OCI-LY1 (cell line): ENCODE measurements at regions not wholly inside any gene's neighbourhood (a gene's known extent, or its start where the extent isn't known, plus 50 kb on each side); places are given as distances from the start of the nearest gene placed in this dataset.
A peak's percentile ranks its signal among the peaks of the same experiment; 100 is the strongest.

Experiments
- H2AFZ ChIP-seq: fragments of 200-600 bp; sonication (generic), shearing (Covaris generic); 2 replicates; pipeline ENCODE4 v1.6.0; 2014; ENCODE audit warnings: antibody characterized with exemption, mild to moderate bottlenecking, low read length
- H3F3A ChIP-seq: fragments of 200-600 bp; sonication (generic), shearing (Covaris generic); 2 replicates; pipeline ENCODE4 v1.6.0; 2014; ENCODE audit warnings: mild to moderate bottlenecking, antibody characterized with exemption, low read length, moderate library complexity; ENCODE audit not compliant: insufficient read depth
- H3K27ac ChIP-seq: fragments of 200-600 bp; sonication (generic); 2 replicates; pipeline ENCODE4 v1.5.1; 2014; ENCODE audit warnings: low read length, mixed run types, mild to moderate bottlenecking, low read depth; ENCODE audit not compliant: poor library complexity, severe bottlenecking
- H3K27me3 ChIP-seq: fragments of 200-600 bp; sonication (generic); 2 replicates; pipeline ENCODE4 v1.6.0; 2014; ENCODE audit warnings: antibody characterized with exemption, mild to moderate bottlenecking, low read length, moderate library complexity; ENCODE audit not compliant: insufficient read depth
- H3K36me3 ChIP-seq: fragments of 200-600 bp; sonication (generic); 2 replicates; pipeline ENCODE4 v1.6.1; 2014; ENCODE audit warnings: mild to moderate bottlenecking, antibody characterized with exemption, low read length, moderate library complexity, mixed read lengths; ENCODE audit not compliant: insufficient read depth
- H3K4me1 ChIP-seq: fragments of 200-600 bp; sonication (generic); 2 replicates; pipeline ENCODE4 v1.5.1; 2014; ENCODE audit warnings: mild to moderate bottlenecking, low read length, moderate library complexity; ENCODE audit not compliant: insufficient read depth, severe bottlenecking
- H3K4me2 ChIP-seq: fragments of 200-600 bp; sonication (generic), shearing (Covaris generic); 2 replicates; pipeline ENCODE4 v1.6.1; 2014; ENCODE audit warnings: low read length
- H3K4me3 ChIP-seq: fragments of 200-600 bp; sonication (generic); 2 replicates; pipeline ENCODE4 v1.5.1; 2014; ENCODE audit warnings: low read length, low read depth, mild to moderate bottlenecking, mixed read lengths; ENCODE audit not compliant: poor library complexity, severe bottlenecking
- H3K79me2 ChIP-seq: fragments of 200-600 bp; shearing (Covaris generic); 2 replicates; pipeline ENCODE4 v1.6.1; 2016; ENCODE audit warnings: mixed run types, low read length, mixed read lengths; ENCODE audit not compliant: insufficient read depth
- H3K9ac ChIP-seq: fragments of 200-600 bp; sonication (generic), shearing (Covaris generic); 2 replicates; pipeline ENCODE4 v1.6.1; 2014; ENCODE audit warnings: mild to moderate bottlenecking, low read length, mixed read lengths
- H3K9me2 ChIP-seq: fragments of 200-600 bp; sonication (generic), shearing (Covaris generic); 2 replicates; pipeline ENCODE4 v1.6.1; 2014; ENCODE audit warnings: low read depth, mild to moderate bottlenecking, low read length, mixed read lengths
- H3K9me3 ChIP-seq: fragments of 200-600 bp; shearing (Covaris generic); 2 replicates; pipeline ENCODE4 v1.6.1; 2014; ENCODE audit warnings: low read length, mixed read lengths
- H4K20me1 ChIP-seq: fragments of 200-600 bp; sonication (generic), shearing (Covaris generic); 2 replicates; pipeline ENCODE4 v1.6.0; 2016; ENCODE audit warnings: mild to moderate bottlenecking, low read length; ENCODE audit not compliant: insufficient read depth
- CTCF ChIP-seq: fragments of 200-600 bp; sonication (generic), shearing (Covaris generic); IDR thresholded peaks from 2 replicates; pipeline ENCODE4 v1.5.1; 2017; ENCODE audit warnings: mild to moderate bottlenecking, antibody characterized with exemption, low read length, moderate library complexity, mixed read lengths
- EZH2 ChIP-seq: fragments of 200-600 bp; sonication (generic), shearing (Covaris generic); IDR thresholded peaks from 2 replicates; pipeline ENCODE4 v1.8.0; 2017; ENCODE audit warnings: borderline replicate concordance, mixed run types, mild to moderate bottlenecking, antibody characterized with exemption, low read length, moderate library complexity, mixed read lengths

DNA sequence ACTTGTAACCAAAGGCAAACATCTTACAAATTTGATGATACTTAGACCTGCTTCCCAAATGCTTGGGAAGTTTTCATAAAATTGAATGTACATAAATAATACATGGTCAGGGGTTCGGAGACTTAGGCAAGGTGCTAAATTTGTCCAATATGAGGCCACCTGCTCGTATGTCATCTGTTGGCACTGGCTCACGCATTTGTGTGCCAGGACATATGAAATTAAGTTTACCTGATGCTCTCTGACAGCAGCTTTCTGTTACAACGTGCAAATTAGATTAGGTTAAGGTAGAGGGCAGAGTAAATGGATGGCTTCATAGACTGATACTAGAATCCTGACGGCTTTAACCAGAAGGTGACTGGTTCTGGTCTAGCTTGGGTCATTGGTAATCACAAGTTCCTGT lies 970.3 kb upstream of the RBFOX1 start:
- H4K20me1 ChIP-seq = no peaks in the 10 kb centered on the region
- H3K9me2 ChIP-seq = no peaks in the 10 kb centered on the region
- H3K4me2 ChIP-seq = no peak overlapping the region
- H3K27ac ChIP-seq = no peak overlapping the region
- no peak overlapping the region for H3K9ac ChIP-seq
- H3F3A ChIP-seq = no peaks in the 10 kb centered on the region
- H3K79me2 ChIP-seq = no peaks in the 10 kb centered on the region
- H3K9me3 ChIP-seq = no peaks in the 10 kb centered on the region
- TF ChIP-seq EZH2 (no peak), CTCF (no peak)
- no peaks in the 10 kb centered on the region for H3K36me3 ChIP-seq
- H3K4me1 ChIP-seq = no peaks in the 10 kb centered on the region
- no peaks in the 10 kb centered on the region; the same call in 1 of the 2 replicates for H3K27me3 ChIP-seq
- H3K4me3 ChIP-seq = no peak overlapping the region
- no peak overlapping the region for H2AFZ ChIP-seq

DNA sequence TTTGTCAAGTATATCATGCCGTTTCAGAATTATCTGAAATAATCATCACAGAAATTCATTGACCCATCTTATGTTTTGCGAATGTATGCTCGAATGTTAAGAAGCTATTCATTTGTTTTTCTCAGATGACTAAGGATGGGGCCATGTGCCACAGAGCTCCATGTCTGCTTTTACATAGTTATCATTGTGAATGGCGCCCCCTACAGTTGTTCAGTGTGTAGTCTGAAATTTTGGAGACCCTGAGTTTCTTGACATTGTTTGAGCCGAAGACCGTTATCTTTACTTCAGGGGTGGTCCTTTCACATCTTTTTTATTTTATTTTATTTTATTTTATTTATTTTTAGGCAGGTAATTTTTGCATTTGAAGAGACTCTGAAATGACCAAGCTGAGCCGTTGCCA lies 972.0 kb upstream of the RBFOX1 start:
- Histone ChIP-seq H3K9me3 (no peaks in the 10 kb centered on the region), H2AFZ (no peak overlapping the region)

GRCh38 chr16:6356911-6357310 lies 975.7 kb upstream of the RBFOX1 start:
- H3K4me1 ChIP-seq = no peaks in the 10 kb centered on the region
- no peak overlapping the region for H3K27ac ChIP-seq
- H3K9me2 ChIP-seq = no peaks in the 10 kb centered on the region
- no peaks in the 10 kb centered on the region for H3K36me3 ChIP-seq
- no peak overlapping the region for H3K9ac ChIP-seq
- no peaks in the 10 kb centered on the region for H3K79me2 ChIP-seq
- no peak overlapping the region for H3K4me3 ChIP-seq
- no peaks in the 10 kb centered on the region; the same call in 1 of the 2 replicates for H3K27me3 ChIP-seq
- H3K4me2 ChIP-seq = no peak overlapping the region
- no peaks in the 10 kb centered on the region for H3F3A ChIP-seq
- TF ChIP-seq EZH2 (no peak), CTCF (no peak)
- H3K9me3 ChIP-seq = no peaks in the 10 kb centered on the region
- no peaks in the 10 kb centered on the region for H4K20me1 ChIP-seq
- H2AFZ ChIP-seq = no peak overlapping the region

More for the DNA sequence above, 972.0 kb upstream of the RBFOX1 start:
- TF ChIP-seq CTCF (peak; percentile 13; the same call in 1 of the 2 replicates), EZH2 (no peak)
- H3K27ac ChIP-seq = no peak overlapping the region
- no peaks in the 10 kb centered on the region for H3F3A ChIP-seq
- H3K9me2 ChIP-seq = no peaks in the 10 kb centered on the region
- H3K4me2 ChIP-seq = no peak overlapping the region
- H3K4me3 ChIP-seq = no peak overlapping the region
- H3K4me1 ChIP-seq = no peaks in the 10 kb centered on the region
- H3K9ac ChIP-seq = no peak overlapping the region
- H3K36me3 ChIP-seq = no peaks in the 10 kb centered on the region
- no peaks in the 10 kb centered on the region; the same call in 1 of the 2 replicates for H3K27me3 ChIP-seq
- H4K20me1 ChIP-seq = no peaks in the 10 kb centered on the region
- H3K79me2 ChIP-seq = no peaks in the 10 kb centered on the region
